ENCODE measurements at regions not wholly inside any gene's neighbourhood (a gene's known extent, or its start where the extent isn't known, plus 50 kb on each side); places are given as distances from the start of the nearest gene placed in this dataset.

DNA sequence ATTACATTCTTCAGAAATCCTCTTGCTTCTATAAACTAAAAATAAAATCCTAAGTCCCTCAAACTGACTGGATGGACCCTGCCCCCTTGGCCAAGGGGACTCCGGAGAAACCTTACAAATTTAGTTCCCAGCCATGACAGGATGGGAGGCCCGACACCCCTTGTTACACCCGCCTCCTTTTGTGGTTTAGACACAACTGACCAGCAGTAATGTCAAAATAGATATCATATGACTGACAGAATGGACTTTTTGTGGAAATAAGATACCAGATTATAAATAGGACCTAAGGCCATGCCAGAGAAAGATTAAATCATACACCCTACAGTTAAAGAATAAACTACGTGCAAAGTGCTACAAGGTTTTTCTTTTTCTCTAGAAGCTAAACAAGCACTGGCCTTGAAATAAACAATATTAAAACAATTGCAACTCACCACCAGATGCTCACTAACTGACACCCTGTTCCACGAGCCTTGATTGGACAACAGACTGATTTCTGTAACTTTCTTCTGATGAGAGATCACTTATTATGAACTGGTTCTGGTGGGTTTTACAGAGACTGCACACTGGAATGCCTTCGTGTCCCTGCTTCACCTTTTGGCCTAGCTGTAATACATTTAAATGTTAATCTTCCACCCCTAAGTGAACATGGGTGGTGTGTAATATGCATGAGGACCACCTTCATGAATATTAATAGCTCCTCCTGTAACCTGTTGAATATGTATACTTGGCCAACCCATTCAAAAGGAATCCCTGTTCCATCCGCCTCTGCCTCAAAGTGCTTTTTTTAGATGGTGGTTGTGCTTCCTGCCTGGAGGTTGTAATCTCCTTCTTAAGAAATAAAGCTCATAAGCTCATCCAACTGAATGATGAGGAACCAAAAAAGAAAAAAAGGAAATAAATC, 99.6 kb downstream of the ODF2L start:
- no peak for DNase-seq (ENCODE audit: low read depth)

DNA sequence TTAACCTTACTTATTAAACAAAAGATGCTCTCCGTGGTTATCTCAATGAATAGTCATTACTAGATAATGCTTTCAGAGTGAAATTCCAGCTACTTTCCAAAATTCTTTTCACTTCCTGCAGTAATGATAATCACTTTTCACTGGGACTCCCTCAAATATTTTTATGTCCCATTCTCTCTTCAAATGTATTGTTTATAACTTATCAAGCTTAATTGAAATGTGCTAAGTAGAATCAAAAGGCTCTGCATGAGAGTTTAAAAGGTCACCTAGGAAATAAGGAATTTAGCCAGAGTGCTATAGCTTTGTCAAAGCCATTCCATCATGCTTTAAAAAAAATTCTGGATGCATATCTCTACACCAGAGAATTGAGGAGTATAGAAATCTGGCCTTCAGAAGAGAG, 106.4 kb downstream of the ODF2L start:
- no peak for DNase-seq (ENCODE audit: low read depth)

DNA sequence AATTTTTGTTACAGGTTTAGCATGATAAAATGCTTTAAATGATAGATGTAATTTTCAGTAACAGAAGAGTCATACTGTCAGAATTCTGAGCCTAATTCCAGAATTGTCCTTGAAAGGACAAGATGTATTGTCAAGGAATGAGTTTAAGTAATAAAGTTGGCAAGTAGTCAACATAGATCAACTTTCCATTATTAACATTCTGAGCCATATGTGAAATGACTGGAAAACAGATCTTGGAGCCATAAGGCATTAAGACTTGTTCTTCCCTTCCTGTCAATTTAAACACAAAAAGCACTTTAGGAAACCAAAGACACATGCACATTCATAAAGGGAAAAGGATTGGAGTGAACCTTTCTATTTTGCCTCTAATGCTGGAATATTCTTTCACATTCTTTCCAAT, 107.0 kb downstream of the ODF2L start:
- DNase-seq (ENCODE audit: low read depth) = no peak

DNA sequence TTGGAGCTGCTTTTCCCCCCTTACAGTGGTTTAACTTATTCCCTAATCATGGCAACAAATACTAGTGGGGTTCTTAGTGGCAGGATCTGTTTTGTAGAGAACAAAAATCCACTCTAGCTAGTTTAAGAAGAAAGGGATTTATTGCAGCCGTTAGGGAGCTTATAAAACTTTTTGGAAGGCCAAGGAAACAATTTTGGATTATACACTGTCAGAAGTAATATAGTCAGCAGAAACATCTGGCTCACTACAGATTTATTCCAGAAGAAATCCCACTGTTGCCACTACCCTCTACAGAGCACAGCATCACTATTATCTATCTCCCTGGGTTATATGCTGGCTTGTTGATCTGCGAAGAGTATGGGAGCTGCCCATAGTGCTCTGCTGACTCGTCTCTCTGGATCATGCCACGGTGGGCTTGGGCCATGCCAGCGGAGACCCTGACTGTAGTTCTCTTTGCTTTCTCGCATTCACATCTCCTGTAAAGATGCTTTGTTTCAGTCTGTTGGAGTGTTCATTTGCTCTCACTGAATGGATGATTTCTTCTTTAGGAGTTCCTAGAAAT, 107.5 kb downstream of the ODF2L start:
- DNase-seq (ENCODE audit: low read depth) = no peak

DNA sequence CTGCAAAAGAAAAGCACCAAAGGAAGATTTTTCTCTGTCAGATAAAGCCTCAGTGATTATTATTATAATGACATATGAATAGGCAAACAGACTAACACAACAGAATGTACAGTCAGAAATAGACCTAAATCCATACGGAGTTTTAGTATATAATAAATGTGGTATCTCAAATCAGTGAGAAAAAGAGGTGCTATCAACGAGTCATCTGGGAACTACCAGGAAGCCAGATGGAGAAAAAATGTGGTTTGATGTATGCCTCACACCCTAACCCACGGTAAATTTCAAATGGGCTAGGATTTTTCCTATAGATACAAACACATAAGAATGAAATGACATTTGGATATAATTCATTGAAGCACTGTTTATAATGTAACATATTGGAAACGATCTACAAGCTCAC, 110.3 kb downstream of the ODF2L start:
- DNase-seq (ENCODE audit: low read depth) = no peak

DNA sequence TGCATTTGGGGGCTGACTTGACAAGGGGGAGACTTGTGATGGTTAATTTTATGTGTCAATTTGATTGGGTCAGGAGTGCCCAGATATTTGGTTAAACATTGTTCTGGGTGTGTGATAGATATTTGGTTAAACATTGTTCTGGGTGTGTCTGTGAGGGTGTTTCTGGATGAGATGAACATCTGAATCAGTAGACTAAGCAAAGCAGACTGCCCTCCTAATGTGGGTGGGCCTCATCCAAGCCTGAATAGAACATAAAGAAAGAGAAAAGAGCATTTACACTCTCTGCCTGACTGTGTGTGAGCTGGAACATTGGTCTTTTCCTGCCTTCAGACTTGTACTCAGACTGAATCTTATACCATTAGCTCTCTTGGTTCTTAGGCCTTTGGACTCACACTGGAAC, 113.5 kb downstream of the ODF2L start:
- DNase-seq (ENCODE audit: low read depth) = no peak

DNA sequence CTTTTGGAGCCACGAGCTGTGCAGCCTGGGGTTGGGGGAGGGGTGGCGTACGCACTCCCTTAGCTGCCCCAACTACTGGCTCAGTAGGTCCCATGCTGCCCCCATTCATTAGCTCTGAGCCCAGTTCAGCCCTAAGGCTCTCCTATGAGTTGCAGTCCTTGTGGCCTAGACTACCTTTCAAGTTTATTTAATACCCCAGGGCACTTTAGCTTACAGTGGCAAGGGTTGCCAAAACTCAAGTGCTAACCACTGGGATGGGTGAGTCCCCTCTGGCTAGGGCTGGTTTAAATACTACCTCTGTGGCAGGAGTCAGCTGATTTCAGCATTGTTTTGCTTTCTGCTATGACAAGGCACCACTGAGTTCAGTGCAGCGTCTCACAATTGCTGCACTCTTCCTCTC, 118.2 kb downstream of the ODF2L start:
- no peak for DNase-seq (ENCODE audit: low read depth)

DNA sequence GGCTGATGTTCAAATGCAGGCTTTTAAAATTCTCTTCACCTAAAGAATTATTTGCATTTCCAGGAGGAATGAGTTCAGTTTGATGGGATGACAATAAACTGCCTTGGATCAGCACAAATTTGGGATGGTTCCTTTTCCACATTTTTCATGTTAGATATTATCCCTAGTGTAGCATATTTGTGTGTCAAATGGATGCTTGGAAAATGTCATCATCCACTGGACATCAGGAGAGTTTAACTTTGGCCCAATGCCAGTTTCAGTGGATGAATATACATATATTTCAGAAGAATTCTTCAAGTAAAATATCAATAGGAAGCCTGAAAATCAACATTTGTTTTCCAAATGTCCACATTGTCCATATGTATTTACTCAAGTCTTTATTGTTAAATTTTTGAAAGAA, 116.5 kb upstream of the COL24A1 start:
- DNase-seq (ENCODE audit: low read depth) = no peak

DNA sequence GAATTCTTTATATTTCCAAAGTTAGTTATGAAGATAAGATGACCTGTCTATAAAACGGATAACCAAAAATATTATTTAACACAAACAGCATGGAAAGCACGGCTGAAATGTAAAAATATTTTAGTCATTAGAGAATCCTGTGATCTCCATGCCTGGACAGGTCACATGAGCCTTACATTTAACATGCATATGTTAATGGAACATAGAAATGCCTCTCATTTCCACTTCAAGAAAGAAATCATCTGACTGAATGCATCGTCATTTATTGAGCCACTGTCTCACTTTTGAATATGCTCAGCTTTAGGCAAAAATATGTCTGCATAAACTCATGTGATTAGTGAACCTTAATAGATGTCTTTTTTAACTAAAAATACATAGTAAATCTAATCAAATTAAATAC, 115.5 kb upstream of the COL24A1 start:
- DNase-seq (ENCODE audit: low read depth) = no peak

DNA sequence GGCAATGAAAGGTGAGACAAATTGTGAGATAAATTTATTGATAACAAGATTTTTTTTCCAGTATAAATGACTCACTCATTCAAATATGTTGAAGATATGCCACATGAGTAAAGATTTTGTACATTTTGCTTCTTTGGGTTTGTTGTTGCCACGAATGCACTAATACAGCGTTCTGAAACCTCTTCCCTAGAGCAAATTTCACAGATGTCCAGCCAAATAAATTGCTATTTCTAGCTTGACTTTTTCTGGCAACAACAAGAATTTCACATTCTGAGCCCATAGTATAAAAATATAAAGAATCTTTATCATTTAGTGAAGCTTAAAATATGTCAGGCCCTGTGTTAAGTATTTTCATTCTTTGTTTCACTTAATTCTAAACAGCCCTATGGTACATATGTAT, 114.5 kb upstream of the COL24A1 start:
- DNase-seq (ENCODE audit: low read depth) = no peak

DNA sequence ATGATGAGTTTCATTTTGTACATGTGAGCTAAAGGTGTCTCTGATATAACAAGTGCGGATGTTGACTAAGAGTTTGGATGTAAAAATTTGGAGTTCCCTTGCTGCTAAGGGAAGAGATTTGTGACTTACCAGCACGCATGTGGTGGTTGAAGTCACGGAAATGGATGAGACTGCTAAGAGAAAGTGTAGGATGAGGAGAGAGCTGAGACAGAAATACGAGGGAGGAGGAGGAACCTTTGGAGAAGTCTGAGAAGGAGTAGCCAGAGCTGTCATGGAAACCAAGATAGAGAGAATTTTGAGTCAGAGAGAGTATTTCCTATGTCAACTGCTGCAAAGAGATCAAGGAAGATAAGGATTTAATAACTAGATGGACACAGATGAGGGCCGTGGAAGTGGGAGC, 106.5 kb upstream of the COL24A1 start:
- no peak for DNase-seq (ENCODE audit: low read depth)

DNA sequence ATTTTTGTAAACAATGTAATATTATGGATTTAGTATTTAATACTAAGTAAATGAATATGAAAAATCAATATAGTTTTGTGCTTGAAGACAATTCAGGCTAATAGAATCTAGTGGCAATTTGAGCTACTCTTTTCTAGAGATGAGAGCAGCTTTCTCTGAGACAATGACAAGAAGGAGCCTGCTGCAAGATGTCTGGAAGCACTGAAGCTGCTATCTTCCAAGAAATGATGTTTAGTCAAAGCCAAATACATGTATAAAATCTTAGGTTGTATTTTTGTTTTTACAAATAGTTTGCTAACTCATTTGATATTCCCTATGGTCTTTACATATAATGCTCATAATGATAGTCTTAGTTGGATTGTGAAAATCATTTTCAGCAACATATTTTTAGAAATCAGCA, 103.9 kb upstream of the COL24A1 start:
- no peak for DNase-seq (ENCODE audit: low read depth)

DNA sequence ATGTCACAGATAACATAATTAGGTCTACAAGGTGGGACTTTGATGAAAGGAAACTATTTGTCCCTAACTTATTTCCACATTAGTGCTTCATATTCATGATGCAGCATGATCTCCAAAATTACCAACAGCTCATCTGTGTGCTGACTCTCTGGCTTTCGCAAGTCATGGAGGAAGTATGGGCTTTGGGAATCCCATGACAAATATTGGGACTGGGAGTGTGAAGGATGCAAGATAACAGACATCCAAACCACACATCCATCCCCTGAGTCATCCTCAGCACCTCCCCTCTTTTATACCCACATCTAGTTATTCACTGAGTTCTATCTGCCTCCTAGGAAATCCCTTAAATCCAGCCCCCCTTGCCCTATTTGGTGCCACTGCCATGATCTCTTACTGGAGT, 102.8 kb upstream of the COL24A1 start:
- DNase-seq (ENCODE audit: low read depth) = peak; percentile 7

DNA sequence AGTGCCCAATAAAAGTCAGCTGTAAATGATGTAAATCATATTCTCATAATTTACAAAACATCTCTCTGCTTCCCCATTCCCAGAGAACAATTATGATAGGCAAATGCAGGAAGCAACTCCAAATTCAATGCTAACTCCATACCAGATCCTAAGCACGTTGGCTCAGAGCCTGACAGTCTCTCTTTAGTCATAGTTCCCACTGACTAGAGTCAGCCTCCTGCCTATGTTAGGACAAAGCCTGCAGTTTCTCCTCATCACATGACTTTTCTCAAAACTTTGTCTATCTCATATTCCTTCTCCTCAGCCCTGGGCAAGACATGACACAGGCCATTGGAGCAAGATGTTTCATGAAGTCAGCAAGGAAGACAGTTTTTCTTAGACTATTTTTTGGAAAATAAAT, 101.5 kb upstream of the COL24A1 start:
- peak; percentile 2 for DNase-seq (ENCODE audit: low read depth)

DNA sequence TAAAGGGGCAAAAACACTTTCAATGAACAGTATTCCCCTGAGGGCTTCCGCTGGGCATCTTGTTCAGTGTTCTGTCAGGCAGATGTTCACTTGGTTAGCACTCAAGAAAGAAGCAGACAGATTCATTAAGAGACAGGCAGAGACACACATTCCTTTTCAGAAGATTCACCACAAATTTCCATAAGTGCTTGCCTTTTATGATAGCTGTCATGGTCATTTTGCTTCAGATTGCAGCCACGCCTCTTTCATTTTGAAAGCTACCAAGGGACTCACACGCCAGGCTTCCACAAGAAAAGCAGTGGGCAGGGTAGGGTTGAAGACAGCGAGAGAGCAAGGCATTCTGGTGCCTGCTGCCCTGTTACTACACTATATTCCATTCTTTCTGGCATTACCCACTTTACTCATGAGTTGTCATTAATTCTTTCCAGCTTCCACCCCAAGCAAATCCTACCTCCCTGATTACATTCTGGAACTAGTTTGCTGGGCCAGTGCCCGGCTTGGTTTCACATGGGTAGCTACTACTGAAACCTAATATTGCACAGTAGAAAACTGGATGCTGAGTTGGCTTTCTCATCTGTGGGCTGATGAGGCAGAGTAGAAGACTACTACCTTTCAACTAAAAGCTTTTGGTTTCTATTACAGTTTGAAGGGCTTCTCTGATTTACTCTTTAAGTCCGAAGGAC, 91.2 kb upstream of the COL24A1 start:
- DNase-seq (ENCODE audit: low read depth) = no peak

DNA sequence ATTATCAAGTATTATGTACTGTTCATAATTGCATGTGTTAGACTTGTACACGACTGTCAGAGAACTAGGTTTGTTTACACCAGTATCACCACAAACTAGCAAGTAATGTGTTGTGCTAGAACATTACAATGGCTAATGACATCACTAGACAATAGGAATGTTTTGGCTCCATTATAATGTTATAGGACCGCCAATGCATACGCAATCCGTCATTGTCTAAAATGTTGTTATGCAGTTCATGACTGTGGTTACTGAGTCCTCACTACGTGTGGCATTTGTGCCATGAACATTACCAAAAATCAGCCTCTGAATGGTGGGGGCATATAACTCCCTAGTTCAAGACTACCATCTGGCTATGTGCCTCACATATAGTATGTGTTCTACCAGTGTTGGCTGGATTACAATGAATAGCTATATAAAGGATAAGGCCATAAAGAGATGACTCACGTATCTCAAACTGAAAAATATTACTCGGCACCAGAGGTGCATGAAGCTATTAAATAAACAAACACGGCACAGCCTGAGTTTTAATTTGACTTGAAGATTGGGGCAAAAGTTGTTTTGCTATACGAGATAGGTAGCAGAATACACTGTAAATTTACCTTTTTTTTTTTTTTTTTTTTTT, 89.1 kb upstream of the COL24A1 start:
- DNase-seq (ENCODE audit: low read depth) = no peak

DNA sequence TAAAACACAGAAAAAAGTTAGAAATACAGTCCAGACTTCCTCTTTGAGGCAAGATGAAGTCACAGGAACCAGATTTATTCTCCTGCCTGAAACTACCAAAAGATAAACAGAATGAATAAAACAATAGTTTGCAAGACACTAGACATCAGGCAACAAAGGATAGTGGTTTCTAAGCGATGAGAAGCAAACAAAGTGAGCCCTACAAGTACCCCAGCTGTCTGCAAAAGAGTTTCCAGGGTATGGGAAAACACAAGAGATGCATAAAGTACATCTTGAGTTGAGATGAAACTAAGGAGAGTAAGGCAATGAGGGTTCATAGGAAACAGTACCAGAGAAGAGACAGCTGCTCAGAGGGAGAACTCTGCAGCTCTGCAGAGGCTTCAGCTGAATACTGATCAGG, 83.3 kb upstream of the COL24A1 start:
- DNase-seq (ENCODE audit: low read depth) = no peak

DNA sequence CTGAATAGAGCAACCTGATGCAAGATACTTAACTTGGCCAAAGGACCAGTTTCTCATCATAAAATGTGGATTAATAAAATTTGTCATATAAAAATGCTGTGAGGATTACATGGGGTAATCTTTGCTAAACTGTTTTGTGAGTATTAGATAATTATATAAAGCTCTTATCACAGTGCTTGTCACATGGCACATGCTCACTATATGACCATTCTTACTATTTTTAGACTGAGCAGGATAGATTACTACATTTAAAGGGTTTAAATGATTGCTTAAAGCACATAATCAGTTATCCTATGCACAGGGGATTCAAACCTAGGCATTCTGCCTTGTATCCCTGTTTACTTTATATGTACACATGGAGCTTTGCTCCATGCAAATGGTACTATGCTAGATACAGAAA, 82.9 kb upstream of the COL24A1 start:
- no peak for DNase-seq (ENCODE audit: low read depth)

DNA sequence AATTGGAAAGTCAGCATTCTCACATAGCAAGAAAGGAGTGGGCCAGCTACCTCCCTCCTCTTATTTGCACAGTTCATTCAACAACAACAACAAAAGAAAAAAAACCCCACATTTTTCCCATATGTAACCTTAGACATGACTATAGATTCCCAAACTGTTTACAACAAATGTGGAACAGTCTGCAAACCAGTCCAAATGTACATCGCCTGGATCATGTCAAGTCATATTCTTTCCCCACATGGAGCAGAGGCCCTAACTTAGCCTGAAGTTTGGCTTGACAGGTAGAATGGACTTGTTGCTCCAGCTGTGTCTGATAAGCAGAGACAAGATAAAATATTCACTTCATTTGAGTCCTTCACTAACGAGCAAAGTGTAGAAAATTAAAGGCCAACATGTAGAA, 81.7 kb upstream of the COL24A1 start:
- DNase-seq (ENCODE audit: low read depth) = no peak

DNA sequence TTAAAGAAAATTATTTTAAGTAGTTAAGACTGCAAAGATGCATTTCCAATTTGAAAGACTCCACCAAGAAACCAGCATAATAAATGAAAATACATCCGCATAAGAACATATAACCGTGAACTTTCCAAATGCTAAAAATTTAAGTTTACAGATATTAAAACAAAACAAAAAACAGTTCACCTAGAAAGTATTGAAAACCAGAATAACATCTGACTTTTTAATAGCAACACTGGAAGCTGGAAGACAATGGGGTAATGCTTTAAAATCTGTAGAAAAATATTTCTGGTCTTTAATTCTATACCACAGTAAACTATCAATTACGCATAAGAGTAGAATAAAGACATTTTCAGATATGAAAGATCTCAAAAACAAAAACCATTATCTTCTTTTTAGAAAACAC, 79.3 kb upstream of the COL24A1 start:
- DNase-seq (ENCODE audit: low read depth) = no peak

DNA sequence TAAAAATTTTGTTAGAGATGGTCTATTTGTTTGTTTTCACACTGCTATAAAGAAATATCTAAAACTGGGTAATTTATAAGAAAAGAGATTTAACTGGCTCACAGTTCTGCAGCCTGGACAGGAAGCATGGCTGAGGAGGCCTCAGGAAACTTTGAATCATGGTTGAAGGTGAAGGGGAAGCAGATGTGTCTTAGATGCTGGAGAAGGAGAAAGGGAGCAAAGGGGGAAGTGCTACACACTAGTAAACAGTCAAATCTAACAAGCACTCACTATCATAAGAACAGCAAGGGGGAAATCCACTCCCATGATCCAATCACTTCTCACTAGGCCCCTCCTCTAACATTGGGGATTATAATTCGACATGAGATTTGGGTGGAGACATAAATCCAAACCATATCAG, 76.8 kb upstream of the COL24A1 start:
- DNase-seq (ENCODE audit: low read depth) = no peak

DNA sequence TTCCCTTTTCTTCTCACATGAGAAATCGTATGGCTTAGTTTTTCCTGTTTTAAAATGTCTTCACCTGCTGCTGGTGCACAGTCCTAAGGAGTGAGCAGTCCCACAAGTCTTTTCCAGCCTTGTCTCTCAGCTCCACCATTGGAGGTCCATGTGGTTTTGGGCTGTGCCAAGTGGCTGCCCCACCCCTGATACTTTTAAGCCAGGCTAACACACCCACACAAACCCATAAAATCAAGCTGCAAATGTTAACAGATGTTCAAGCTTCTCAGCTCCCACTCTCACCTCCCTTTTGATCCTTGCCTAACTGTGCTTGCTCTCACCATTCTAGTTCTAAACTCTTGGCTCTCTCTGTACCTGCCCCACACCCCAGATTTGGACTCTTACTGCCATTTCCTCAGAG, 74.5 kb upstream of the COL24A1 start:
- no peak for DNase-seq (ENCODE audit: low read depth)

DNA sequence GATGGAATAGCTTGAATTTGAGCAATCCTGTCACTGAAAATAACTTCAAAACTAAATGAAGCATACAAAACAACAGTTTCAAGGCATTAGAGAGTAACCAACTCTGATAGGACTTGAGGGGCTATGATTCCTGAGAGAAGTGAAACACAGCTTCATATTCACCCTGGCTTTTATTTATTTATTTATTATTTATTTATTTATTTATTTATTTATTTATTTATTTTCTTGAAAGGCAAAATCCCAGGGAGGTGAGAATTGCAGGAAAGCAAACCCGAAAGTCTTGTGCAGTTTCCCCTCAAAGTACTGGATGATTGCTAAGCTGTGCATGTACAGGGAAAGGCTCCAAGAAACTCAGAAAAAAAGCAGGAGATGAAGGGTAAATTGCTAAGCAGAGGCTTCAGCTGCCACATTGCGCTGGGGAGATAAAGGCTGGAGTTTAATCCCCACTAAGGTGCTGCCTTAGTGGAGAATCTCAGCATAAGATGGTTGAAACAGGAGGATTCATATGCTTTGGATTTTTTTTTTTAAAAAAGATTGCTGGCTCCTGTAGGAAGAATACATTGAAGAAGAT, 72.9 kb upstream of the COL24A1 start:
- DNase-seq (ENCODE audit: low read depth) = no peak

Measured in iris pigment epithelial cell (primary cell).